ENCODE measurements at regions not wholly inside any gene's neighbourhood (a gene's known extent, or its start where the extent isn't known, plus 50 kb on each side); places are given as distances from the start of the nearest gene placed in this dataset.

GRCh38 chr6:4342407-4343137 is 207.2 kb upstream of the ECI2 start (continued):
- TF ChIP-seq ETV6 (IDR thresholded peaks at IDR 0.05; ENCODE audit: borderline replicate concordance in 1 of 2, low read depth in 2 of 2, low read length in 1 of 2) = no peak
- no peak for TF ChIP-seq ETV6 (CRISPR knock-in tag; IDR thresholded peaks at IDR 0.05; ENCODE audit: borderline replicate concordance)
- TF ChIP-seq MAFG (tag; conservative IDR thresholded peaks at IDR 0.05) = peak; percentile 47
- no peak for TF ChIP-seq ZNF830 (CRISPR knock-in tag; IDR thresholded peaks at IDR 0.05)
- no peak for TF ChIP-seq MLLT1 (IDR thresholded peaks at IDR 0.05)
- no peak for TF ChIP-seq ZC3H4 (CRISPR knock-in tag; IDR thresholded peaks at IDR 0.05; ENCODE audit: borderline replicate concordance)
- no peak for TF ChIP-seq ZNF174 (CRISPR knock-in tag; IDR thresholded peaks at IDR 0.05)
- no peak for TF ChIP-seq ZNF583 (CRISPR knock-in tag; IDR thresholded peaks at IDR 0.05)
- TF ChIP-seq ZNF655 (CRISPR knock-in tag; IDR thresholded peaks at IDR 0.05) = no peak
- TF ChIP-seq NFE2 (IDR thresholded peaks at IDR 0.05; ENCODE audit: low read depth) = peak; percentile 31; the same call in 1 of the 2 replicates

Data from K562 (cell line).